GM18907 (cell line): ENCODE measurements at regions not wholly inside any gene's neighbourhood (a gene's known extent, or its start where the extent isn't known, plus 50 kb on each side); places are given as distances from the start of the nearest gene placed in this dataset.

Source experiments
- ATAC-seq: cut with Tn5 transposase; IDR thresholded peaks from one replicate; pipeline ENCODE4 v1.9.1; 2021; ENCODE audit warnings: mild to moderate bottlenecking, moderate library complexity; ENCODE audit not compliant: unreplicated experiment

DNA sequence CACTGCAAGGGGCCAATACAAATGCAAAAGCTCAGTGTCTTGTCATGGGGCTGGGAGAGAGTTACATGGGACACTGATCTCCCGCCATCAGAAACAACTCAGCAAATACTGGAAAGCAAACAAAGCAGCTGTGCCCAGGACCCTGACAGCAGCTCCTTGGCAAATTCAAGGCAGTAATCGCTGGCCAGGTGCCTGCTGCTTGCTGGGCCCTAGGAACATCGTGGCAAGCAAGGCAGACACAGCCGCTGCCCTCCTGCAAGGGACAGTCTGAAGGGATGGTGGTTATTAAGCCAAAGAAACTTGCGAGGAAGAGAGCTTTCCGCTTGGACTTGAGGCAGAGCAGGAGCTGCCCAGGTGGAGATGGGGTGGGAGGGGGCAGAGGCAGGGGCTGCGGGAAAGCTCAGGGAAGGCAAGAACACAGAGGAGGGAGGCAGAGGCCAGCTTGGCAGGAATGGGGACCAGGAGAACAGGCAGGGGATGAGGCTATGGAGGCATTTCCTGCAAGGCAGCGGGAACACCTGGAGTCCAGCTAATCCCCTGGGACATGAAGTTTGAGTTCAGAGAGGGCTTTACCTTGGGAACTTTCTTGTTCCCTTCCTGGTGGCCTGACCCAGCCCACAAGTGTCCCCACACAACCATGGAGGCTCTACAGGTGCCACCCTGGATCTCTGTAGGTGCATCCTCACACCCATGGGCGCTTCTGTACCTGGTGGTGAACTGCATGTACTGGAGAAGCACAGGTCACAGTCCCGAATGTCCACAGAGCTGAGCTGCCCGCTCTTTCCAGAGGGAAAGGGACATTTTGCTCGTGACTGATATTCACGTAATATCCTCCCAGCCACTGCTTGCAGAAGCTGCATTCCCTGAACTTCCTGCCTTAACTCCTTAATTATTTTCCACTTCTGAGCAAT lies 78.7 kb upstream of the ATP2B2 start:
- no peak for ATAC-seq

DNA sequence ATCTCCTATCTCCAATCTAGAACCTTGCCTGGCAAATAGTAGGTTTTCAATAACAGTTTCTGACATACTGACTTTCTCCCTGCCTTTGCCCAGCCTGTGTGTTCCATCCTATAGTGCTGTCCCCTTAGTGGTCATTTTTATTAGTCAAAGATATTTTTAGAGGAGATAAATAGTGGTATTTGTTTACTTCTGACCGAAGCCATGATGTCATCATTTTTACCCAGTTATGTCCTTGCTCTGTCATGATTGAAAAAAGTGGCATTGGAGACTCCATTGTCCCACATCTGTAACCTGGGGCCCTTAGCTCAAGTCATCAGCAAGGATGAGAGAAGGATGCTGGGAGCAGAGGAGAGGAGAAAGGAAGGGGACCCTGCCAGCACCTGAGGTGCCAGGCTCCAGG lies 80.6 kb upstream of the ATP2B2 start:
- ATAC-seq = no peak

DNA sequence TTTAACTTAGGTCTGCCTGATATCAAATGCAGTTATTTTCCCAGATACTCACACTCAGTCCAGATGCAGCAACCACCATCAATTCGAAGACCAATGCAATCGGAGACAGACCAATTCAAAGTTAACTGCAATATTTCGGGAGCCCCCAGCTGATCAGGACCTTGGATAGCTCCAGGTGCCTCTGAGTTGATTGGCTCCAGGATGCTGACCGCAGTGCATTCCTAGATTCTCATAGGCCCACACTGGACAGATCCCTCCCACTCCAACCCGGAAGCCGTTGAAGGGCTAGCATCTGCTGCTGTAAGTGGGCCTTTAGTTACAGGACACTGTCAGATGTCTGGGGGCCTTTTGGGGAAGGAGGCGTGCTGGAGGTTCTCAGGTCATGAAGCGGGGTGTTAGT lies 89.5 kb upstream of the ATP2B2 start:
- no peak for ATAC-seq

DNA sequence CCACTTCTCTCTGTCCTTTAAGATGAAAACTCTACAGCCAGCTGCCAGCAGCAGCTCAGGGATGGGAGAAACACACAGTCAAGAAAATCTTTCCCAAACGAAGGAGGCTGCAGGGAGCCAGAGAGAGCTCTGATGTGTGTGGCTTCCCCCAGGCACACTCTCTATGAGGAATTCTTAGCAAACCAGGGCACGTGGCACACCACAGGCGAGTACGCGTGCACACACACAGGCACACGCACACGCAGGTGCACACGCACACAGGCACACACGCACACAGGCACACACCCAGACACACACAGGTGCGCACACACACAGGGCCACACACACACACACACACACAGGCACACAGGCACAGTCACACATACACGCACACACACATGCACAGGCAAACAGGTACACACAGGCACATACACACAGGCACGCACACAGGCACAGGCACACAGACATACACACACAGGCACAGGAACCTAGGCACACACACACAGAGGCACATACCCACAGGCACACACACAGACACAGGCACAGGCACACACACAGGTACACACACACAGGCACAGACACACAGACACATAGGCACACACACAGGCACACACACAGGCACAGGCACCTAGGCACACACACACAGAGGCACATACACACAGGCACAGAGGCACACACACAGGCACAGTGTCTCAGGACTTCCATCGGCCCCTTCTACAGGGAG lies 91.5 kb upstream of the ATP2B2 start:
- ATAC-seq = no peak

GRCh38 chr3:10597733-10598132 lies 92.3 kb upstream of the ATP2B2 start:
- no peak for ATAC-seq

DNA sequence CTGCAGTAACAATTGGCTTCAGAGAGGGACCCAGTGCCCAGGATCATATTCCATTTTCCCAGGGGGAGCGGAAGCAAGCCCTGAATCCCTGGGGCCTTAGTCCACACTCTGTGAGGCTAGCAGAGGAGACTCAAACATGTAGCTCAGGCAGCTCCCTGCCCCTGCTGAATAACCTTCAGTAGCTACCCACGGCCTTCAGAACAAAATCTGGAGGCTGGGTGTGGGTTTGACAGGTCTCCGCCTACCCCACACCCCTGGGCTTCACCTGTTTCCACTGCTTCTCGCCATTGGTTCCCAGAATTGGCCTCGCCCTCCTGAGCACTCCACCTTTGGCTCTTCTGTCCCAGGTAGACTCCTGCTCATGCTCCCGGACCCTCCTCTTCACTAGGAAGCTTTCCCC lies 93.6 kb upstream of the ATP2B2 start:
- no peak for ATAC-seq

- ATAC-seq = no peak
Measured at GRCh38 chr3:10599444-10599843, 94.1 kb upstream of the ATP2B2 start.

DNA sequence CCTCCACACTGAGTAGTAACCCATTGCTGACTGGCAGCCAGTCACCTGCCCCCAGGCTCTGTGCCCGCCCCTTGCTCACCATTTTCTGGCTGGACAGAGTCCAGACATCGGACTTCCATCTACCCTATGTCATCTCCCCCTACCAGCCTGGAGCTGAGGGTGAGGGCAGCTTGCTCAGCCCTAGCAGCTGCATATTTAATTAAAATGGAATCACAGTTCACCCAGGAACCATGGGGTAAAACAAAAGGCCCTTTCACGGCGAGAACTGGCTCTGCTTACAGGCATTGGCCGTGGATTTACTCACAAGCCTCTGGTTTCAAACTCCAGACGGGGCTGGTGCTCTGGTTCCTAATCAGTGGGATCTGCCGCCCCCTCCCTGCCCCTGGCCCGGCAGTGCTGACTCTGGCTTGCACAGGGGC lies 94.9 kb upstream of the ATP2B2 start:
- ATAC-seq = no peak

- ATAC-seq = no peak
Measured at GRCh38 chr3:10600726-10601125, 95.3 kb upstream of the ATP2B2 start.

DNA sequence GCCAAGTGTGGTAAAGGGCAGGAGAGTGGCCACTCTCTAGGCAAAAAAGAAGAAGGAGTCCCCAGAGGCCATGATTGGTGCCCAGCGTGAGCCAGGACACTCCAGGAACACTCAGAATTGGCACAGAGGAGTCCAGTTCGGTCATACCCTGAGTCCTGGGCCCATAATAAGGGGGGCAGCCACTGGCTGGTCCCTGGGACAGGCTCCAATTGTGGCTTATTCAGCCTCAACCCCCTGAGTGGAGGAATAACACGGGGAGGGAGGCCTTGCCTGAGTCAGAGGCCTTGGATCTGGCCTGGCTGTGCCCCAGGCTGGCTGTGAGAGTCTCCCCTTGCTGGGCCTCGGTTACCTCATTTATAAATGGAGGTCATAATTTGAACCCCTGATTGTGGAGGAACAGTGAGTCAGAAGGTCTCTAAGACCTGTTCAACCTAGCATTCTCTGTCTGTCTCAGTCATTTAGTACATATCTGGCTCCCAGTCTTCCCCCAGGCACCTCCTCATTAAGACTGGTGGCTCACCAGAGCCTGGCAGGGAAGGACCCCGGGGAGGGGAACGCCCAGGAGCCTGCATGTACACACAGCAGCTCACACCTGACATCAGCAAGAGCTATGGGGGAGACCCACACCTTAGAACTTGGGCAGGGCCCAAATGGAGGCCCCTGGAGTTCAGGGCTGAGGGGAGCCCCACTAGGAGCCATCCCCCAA lies 95.9 kb upstream of the ATP2B2 start:
- no peak for ATAC-seq

- ATAC-seq = no peak
Measured at GRCh38 chr3:10601857-10602230, 96.5 kb upstream of the ATP2B2 start.

DNA sequence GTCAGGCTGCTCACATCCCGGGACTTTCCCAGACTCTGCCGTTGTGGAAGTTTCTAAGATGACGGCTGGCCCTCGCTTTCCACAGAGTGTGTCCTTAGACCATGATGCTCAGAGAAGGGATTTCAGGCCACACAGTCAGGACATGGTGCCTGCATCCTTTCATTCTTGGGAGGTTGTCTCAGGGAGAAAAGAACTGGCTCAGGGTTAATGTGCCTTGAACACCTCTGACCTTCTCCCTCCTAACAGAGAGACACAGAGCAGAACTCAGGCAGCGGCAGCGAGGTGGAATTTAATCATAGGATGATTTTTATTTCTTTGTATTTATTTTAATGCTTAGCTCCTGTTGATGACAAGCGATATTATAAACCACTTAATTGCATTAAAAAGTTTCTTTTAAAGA lies 96.9 kb upstream of the ATP2B2 start:
- no peak for ATAC-seq

DNA sequence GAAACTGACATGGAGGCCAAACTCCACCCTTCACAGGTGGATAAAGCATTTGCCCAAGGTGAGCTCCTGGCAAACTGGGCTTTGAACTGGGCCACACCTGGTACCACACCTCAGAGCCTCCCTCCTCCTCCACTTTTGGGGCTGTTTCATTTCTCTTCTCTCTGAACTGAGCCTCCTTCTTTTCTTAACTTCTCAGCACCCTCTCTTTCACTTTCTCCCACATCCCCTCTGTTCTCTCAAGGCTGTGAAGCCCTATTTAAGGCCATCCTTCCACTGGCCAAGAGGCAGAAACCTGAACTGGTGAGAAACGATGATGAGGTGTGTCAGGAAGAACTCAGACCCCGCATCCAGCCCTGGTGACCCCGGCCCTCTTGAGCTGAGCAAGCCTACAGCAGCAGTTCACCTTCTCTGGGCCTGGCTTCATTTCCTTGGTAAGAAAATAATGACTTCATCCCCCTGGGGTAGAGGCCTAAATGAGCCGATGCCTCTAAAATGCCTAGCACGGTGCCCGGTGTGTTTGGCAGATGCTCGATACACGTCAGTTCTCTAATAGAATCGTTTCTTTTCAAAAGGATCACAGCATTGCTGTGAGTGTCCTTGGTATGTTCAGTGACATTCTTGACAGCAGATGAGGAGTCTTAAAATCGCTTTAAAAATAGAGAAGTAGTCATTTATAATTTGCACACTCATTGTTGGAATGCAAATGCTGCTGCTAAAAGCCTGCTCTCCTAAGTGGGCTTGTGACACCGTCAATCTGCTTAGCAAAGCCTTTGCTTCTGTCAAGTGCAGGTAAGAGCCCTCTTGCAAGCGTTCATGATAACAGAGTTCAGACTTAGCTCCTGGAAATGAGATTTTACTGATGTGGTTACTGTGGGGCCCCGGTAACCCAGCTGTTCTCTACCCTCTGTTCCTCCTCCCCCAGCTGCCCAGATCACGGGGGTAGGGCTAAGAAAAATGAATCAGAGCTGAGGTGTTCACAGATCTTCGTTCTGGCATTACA lies 97.7 kb upstream of the ATP2B2 start:
- ATAC-seq = no peak

DNA sequence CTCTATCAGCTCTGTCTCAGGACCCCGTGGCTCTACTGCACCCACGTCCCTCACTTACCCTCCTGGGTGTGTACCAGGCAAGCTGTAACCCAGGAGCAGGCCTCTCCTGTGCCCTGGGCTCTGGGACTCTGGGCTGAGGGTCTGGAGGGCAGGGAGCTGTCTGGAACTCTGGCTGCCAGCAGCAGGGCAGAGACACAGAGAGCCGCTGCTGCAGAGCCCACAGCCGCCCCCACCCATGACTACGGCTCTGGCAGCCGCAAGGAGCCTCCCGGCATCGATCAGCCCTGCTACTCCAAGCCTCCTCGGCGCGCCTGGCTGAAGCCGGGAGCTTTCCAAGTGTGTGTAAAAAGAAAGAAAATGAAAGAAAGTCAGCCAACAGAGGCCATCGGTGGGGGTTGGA lies 103.7 kb upstream of the ATP2B2 start:
- no peak for ATAC-seq

- no peak for ATAC-seq
Measured at GRCh38 chr3:10614168-10614567, 108.8 kb upstream of the ATP2B2 start.

DNA sequence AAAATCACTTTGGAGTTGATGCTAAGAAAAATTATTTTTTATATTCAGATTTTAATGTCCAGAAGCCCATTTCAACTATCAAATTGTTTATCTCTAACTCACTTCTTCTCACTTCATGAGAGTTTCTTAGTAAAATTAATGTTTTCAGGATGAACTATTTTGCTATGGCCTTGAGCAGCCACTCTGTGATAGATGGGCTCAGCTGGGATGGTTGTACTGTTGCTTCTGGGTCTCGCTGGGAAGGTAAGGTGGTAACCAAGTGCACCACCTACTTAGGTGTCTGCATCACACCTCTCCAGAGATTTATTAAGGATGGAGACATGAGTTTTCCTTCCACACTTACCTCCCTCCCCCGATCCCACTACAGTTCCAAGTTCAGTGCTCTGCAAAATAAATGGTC lies 110.3 kb upstream of the ATP2B2 start:
- no peak for ATAC-seq

GRCh38 chr3:10616321-10616720 lies 110.9 kb upstream of the ATP2B2 start:
- ATAC-seq = no peak

DNA sequence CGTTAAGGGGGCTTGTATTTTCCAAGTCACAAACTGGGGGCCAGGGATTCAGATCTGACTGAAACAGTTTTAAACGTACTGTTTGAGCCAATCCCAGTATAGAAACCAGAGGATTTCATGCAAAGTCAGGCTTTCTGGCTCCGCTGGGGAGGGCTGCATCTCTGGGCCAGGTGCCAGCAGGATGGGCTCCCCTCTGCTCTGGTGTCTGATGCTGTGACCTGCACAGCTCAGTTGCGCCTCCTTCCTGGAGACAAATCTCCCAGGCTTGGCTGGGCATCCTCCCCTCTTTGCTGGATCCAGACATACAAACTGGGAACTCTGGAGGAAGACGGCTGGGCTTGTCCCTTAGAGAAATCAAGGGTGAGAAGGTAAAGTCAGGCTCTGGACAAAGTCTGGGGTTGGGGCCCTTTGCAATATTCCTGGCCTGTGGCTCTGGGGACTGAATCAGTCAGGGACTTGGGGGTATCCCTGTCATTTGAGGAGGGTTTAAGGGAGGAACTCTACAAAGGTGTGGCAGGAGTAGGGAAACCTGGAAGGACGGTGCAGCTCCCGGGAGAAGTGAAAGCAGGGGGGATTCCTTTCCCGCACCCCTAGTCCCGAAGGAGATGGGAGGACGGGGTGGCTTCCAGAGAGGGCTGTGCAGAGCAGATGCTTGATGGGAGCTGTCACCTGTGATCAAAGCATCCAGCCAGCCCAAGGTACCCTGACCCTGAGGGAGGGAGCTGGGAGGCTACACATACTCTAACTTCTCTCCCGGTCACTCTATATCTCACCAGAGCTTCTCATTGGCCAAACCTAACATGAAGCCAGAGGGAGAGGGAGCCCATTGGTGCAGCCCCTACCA lies 114.8 kb upstream of the ATP2B2 start:
- no peak for ATAC-seq

DNA sequence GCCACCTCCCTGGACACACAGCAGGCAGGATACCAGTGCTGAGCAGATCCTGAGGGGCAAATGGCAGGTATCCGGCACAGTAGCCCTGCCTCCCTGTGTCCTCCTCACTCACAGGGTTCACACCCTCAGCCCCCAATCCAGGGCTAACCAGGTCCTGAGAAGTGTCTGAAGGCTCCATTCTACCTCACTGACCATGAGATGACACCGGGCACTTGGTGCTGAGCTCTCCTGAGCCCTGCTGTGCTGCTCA lies 115.4 kb upstream of the ATP2B2 start:
- no peak for ATAC-seq
